Prostate gland (tissue), 2 donors: ENCODE measurements at regions not wholly inside any gene's neighbourhood (a gene's known extent, or its start where the extent isn't known, plus 50 kb on each side); places are given as distances from the start of the nearest gene placed in this dataset.

Source experiments
- POLR2A ChIP-seq: fragments of 450-650 bp; IDR thresholded peaks from one replicate; pipeline ENCODE4 v1.6.1; 2016; ENCODE audit warnings: antibody characterized with exemption, mild to moderate bottlenecking
- TF ChIP-seq, protein P1 (sequence below), 4 experiments: fragments of 200-600 bp in 2 of 4; fragments of 450-650 bp in 2 of 4; sonication (generic) in 2 of 4; IDR thresholded peaks; 1 replicate in 3 of 4; 2 replicates in 1 of 4; pipeline ENCODE4 v1.5.1; 2016 to 2019; ENCODE audit warnings: antibody characterized with exemption in 4 of 4, mild to moderate bottlenecking in 2 of 4, moderate library complexity in 2 of 4

DNA sequence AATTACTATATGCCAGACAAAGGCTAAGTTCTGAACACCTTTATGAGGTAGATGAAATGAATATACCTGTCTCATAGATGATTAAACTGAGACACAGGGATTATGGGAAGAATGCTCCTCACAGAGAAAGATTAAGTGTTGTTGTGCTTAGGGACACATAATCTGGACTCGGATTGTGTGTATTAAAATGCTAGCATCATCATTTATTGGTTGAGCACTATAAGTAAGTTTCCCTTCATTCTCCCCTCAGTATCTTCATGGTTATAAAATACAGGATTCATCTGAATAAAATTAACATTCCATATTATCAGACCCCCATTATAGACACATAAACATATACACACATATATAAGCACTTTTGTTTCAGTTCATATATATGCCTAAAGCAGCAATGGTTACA, 463.5 kb downstream of the PPP4R3C start:
- TF ChIP-seq, protein P1, sequence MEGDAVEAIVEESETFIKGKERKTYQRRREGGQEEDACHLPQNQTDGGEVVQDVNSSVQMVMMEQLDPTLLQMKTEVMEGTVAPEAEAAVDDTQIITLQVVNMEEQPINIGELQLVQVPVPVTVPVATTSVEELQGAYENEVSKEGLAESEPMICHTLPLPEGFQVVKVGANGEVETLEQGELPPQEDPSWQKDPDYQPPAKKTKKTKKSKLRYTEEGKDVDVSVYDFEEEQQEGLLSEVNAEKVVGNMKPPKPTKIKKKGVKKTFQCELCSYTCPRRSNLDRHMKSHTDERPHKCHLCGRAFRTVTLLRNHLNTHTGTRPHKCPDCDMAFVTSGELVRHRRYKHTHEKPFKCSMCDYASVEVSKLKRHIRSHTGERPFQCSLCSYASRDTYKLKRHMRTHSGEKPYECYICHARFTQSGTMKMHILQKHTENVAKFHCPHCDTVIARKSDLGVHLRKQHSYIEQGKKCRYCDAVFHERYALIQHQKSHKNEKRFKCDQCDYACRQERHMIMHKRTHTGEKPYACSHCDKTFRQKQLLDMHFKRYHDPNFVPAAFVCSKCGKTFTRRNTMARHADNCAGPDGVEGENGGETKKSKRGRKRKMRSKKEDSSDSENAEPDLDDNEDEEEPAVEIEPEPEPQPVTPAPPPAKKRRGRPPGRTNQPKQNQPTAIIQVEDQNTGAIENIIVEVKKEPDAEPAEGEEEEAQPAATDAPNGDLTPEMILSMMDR (IDR thresholded peaks at IDR 0.05) = no peak
- no peak for TF ChIP-seq POLR2A
